GM15510 (cell line): ENCODE measurements at regions not wholly inside any gene's neighbourhood (a gene's known extent, or its start where the extent isn't known, plus 50 kb on each side); places are given as distances from the start of the nearest gene placed in this dataset.

Experiments used
- POLR2A ChIP-seq: IDR thresholded peaks from 3 replicates; pipeline ENCODE4 v1.6.1; 2011; ENCODE audit warnings: borderline replicate concordance; ENCODE audit not compliant: insufficient read length; ENCODE audit errors: extremely low read depth

- no peak for TF ChIP-seq POLR2A
These were observed 131.9 kb downstream of the DAD1 start for GRCh38 chr14:22456998-22457594.

GRCh38 chr14:22456421-22456820 is 132.6 kb downstream of the DAD1 start:
- TF ChIP-seq POLR2A, result no peak

GRCh38 chr14:22452330-22452729 is 136.7 kb downstream of the DAD1 start:
- TF ChIP-seq POLR2A, result no peak

GRCh38 chr14:22450266-22450665 is 138.8 kb downstream of the DAD1 start:
- no peak for TF ChIP-seq POLR2A

GRCh38 chr14:22449600-22449905 is 139.5 kb downstream of the DAD1 start:
- TF ChIP-seq POLR2A, result no peak

- TF ChIP-seq POLR2A, result no peak
These were observed 140.0 kb downstream of the DAD1 start for GRCh38 chr14:22448905-22449599.

GRCh38 chr14:22448035-22448904 is 140.8 kb downstream of the DAD1 start:
- no peak for TF ChIP-seq POLR2A

GRCh38 chr14:22438742-22439141 is 150.3 kb downstream of the DAD1 start:
- no peak for TF ChIP-seq POLR2A

- no peak for TF ChIP-seq POLR2A
These were observed 154.0 kb downstream of the DAD1 start for GRCh38 chr14:22434901-22435550.

- TF ChIP-seq POLR2A, result no peak
These were observed 155.0 kb downstream of the DAD1 start for GRCh38 chr14:22434030-22434429.

- no peak for TF ChIP-seq POLR2A
These were observed 156.0 kb downstream of the DAD1 start for GRCh38 chr14:22433069-22433468.

GRCh38 chr14:22432348-22432976 is 156.6 kb downstream of the DAD1 start:
- TF ChIP-seq POLR2A, result no peak

- TF ChIP-seq POLR2A, result no peak
These were observed 159.3 kb downstream of the DAD1 start for GRCh38 chr14:22429546-22430294.

- no peak for TF ChIP-seq POLR2A
These were observed 160.2 kb downstream of the DAD1 start for GRCh38 chr14:22428700-22429291.

- TF ChIP-seq POLR2A, result no peak
These were observed 161.2 kb downstream of the DAD1 start for GRCh38 chr14:22427771-22428231.

- no peak for TF ChIP-seq POLR2A
These were observed 162.3 kb downstream of the DAD1 start for GRCh38 chr14:22426711-22427110.
